HK-2 (cell line): ENCODE measurements at regions not wholly inside any gene's neighbourhood (a gene's known extent, or its start where the extent isn't known, plus 50 kb on each side); places are given as distances from the start of the nearest gene placed in this dataset.
"Not testable (repeated sequence)": the region's sequence is repeated elsewhere in the genome, so short reads cannot be mapped to it uniquely, and the experiment has no call there.

ENCODE experiments used
- DNase-seq: peaks from one replicate; pipeline ENCODE4 v3.0.0-alpha.2; 2018; ENCODE audit not compliant: unreplicated experiment

DNA sequence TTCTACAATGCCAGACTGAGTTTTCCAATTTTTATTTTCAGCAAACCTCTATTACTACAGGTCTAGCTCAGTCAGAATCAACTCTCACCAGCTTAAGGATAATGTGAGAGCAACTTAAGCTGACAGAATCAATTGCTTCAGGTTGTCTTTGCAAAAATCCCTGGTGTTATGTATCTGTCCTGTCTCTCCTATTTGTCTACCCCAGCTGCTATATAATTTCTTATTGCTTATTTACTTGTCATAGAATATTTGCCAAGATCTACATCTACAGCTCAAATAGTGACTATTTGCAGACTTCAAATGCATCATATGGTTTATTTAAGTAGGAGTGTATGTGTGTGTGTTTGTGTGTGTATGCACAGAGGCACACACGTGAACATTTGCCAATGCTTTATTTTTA, 54.1 kb downstream of the FOXG1 start:
- no peak for DNase-seq

DNA sequence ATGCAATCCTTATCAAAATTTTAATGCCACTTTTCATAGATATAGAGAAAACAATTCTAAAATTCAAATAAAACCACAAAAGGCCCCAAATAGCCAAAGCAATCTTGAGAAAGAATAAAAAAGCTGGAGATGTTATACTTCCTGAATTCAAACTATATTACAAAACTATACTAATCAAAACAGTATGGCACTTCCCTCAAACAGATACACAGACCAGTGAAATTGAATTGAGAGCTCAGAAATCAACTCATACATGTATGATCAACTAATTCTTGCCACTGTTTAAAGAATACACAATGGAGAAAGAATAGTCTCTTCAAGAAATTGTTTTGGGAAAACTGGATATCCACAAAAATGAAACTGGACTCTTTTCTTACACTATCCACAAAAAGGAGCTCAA, 55.4 kb downstream of the FOXG1 start:
- DNase-seq = no peak

DNA sequence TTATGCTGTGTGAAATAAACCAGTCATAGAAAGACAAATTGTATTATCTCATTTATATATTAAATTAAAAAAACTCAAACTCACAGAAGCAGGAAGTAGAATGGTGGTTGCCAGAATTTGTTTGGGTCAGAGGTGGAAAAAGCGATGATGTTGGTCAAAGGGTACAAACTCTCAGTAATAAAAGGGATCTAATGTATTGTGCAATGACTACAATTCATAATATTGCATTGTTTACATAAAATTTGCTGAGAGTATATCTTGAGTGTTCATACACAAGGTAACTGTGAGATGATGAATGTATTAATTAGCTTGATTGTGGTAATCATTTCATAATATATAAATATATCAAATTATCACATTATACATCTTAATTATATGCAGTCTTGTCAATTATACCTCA, 56.7 kb downstream of the FOXG1 start:
- no peak for DNase-seq

DNA sequence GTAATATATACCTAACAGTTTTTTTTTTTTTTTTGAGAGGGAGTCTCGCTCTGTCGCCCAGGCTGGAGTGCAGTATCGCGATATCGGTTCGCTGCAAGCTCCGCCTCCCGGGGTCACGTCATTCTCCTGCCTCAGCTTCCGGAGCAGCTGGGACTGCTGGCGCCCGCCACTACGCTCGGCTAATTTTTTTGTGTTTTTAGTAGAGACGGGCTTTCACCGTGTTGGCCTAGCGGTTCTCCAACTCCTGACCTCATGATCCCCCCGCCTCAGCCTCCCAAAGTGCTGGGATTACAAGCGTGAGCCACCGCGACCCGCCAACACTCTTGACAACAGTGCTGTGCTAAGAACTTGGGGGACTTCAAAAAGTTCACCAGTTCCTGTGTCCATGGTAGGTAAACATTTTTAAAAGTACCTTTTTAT, 63.5 kb downstream of the FOXG1 start:
- no peak for DNase-seq

DNA sequence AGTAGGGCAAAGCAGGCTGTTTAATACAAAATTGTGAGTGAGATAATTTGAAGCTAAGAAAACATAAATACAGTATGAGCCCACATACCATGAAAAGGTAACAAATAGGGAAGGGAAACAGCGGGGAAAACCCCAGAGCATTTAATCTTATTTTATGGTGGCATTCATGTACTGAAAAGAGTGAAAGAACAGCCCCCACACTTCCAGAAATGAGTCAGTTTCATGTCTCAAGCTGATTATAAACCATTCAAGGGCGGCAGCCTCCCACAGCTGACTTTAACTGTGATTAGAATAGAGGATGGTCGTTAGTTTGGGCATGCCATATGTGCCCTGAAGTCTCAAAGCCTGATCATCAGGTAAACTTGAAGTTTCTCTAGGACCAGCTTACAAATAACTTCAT, 64.5 kb downstream of the FOXG1 start:
- DNase-seq = no peak

DNA sequence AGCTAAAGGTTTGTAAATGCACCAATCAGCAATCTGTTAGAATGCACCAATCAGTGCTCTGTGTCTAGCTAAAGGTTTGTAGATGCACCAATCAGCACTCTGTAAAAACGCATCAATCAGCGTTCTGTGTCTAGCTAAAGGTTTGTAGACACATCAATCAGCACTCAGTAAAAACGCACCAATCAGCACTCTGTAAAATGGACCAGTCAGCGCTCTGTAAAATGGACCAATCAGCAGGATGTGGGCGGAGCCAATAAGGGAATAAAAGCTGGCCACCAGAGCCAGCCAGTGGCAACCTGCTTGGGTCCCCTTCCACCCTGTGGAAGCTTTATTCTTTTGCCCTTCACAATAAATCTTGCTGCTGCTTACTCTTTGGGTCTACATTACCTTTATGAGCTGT, 76.0 kb downstream of the FOXG1 start:
- DNase-seq = not testable (repeated sequence)

DNA sequence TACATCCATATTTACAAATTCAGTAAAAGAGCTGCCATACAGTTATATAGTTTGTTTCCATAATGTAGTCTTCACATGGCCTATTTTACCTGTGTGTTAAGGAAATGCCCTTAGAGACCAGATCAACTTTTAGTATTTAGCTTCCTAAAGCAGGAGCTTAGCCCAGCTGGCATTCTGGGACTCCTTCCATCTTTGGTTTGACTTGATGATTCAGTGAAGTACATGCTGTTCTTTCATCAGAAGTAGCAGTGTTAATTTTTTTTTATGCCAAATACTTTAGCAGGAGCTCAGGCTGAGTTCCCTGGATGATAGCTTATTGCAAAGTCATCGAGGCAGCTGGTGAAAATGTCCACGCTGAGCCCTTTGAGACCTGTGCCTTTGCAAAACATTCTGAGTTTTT, 101.0 kb downstream of the FOXG1 start:
- no peak for DNase-seq

DNA sequence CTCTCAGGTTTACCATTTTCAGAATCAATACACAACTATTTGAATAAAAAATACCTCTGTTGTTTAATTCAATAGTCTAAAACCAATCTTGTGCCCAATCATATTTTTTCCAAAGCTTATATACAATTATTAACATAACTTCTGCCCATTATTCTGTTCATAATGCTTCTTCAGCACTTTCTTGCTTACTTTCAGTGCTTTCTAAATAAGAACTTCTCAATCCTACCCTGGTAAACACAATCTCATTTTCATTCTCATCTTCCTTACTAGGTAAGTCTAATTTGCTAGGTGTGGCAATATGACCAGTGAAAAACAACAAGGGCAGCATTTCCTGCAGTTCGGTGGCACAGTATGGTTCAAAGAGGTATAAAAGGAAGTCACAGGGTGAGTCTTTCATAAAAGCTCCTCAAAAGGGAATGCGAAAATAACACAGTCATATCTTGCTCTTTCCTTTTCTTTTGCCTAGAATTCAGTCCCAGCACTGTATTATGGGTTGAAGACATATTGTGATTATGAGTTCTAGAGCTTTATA, 103.5 kb downstream of the FOXG1 start:
- no peak for DNase-seq

DNA sequence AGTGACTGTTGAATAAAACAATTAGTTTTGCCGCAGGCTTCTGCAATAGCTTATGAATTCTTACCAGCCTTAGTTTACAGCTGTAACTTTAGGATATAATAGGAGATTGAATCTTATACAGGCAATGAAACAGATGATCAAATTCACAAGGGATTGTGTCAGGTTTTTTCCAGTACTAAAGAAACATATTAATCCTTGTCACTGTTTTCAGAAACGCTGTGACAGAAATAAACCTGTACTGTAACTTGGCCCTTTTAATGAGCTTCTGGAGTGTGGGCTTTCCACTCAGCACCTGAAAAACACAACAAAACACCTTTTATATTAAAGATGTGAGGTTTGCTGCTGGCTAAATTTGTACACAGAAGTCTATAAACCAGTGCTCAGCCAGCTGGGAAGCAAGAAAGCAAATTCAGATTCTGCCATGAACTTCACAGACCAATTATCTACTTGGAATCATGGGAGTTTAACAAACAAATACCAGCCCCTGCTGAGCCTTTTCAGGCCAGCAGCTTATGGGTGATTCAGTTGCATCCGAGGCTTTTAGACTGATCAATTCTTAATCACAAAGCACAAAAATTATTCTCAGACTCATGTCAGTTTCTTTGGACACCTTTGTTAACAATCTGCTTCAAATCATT, 109.5 kb downstream of the FOXG1 start:
- no peak for DNase-seq

DNA sequence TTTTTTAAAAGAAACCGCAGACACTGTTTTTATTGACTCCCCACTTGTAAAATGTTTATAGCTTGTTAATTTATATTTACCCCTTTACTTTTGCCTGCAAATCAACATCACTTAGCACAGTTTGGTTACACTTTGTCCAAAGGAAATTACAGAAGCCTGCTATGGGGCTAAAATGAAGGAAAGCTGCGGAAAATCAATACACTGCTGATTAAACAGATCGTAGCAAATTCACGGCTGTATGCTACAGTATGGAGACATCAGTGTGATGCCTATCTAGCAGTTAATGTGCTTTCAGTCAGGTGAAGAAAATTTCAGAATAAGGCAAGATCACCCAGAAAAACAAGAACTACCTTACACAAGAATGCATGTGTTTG, 110.0 kb downstream of the FOXG1 start:
- DNase-seq = no peak

DNA sequence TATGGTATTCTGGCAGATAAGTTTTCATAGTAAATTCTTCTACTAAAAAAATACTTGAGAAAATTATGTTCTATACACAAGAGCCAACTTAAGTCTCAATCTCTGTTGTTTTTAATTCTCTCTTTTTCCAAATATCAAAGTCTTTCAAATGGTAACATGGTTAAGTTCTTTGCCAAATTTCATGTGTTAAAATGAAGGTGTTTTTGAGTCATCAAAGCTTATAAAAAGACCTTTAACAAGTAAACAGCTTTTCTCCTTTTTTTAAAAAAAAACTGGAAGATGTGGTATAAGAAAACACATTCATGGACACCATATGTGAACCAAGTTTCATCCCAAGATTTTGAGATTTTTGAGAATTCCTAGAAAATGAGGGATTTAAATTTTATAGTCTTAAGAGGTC, 111.3 kb downstream of the FOXG1 start:
- no peak for DNase-seq

DNA sequence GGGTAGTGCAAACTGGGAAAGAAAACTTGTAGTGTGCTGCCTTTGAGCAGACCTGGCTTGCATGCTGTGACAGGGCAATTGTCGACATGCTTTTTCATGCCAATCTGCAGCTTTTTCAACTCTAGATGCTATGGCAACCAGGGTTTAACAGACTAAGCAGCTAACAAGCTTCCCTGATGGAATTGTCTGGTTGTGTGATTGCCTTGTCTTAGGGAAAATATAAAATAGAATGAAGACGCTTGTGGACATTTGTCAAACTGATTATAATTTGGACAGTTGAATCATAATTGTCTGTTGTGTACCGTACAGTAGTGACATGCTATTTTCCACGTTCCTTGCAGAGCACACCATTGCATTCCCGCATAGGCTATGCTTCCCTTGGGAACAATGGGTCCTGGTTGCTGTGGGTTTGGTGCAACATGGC, 113.0 kb downstream of the FOXG1 start:
- DNase-seq = no peak

DNA sequence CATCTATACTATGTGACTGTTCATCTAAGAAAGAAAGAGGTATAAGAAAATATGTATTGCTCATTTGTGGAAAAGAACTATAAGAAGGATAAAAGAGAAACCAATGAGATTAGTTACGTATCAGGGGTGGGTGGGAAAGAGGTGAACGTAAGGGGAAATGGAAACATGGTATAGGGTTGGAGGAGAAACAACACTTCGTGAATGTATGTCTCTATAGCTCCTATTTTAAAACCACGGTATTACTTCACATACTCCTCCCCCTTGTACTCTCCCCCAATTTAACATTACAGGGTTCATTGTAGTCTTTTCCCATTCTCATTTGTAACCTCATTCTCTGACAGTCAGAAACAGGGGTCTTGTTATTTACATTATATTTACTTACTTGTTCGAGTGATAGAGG, 120.4 kb downstream of the FOXG1 start:
- no peak for DNase-seq

DNA sequence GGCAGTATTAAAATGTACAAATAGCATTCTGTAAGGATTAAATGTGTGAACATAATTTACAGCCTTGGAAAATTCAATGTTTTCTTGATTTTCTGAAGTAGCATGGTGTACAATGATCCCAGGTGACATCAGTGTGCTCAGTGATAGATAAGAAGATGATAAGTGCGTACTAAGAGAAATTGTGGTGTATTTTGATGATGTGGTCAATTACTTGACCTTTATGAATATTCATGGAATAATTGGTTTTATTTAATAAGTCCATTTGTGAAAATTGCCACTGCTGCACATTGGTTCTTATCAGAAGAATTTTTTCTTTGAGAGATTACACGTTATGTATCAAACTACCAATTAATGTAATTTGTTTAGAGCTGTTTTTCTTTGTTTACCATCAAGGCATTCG, 128.8 kb downstream of the FOXG1 start:
- DNase-seq = no peak

DNA sequence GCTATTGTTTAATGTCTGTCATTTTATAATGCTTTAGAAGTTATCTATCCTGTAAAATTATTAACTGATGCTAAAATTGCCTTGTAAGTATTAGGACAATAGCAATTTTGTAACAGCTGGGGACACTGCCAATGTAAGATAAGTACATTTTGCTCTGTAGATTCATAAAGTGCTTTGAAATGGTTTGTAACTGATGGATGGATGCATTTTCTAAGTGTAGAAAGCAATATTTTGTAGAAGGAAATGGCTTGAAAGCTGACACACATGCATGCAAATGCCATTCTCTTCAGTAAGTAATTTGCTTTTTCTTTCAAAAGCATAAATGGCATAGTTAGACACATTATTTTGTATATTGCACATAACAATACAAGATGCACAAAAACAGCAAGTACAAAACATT, 129.8 kb downstream of the FOXG1 start:
- no peak for DNase-seq

DNA sequence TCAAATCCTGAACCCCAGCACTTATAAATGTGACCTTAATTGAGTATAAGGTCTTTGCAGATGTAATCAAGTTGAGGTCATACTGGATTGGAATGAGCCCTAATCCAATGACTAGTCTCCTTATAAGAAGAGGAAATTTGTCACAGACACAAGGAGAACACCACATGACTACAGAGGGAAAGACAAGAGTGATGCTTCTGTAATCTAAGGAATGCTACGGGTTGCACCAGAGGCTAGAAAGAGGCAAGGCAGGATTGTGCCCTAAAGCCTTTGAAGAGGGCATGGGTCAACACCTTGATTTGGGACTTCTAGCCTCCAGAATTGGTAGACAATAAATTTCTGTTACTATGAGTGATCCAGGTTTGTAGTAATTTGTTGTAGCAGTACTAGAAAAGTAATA, 135.0 kb downstream of the FOXG1 start:
- DNase-seq = no peak

DNA sequence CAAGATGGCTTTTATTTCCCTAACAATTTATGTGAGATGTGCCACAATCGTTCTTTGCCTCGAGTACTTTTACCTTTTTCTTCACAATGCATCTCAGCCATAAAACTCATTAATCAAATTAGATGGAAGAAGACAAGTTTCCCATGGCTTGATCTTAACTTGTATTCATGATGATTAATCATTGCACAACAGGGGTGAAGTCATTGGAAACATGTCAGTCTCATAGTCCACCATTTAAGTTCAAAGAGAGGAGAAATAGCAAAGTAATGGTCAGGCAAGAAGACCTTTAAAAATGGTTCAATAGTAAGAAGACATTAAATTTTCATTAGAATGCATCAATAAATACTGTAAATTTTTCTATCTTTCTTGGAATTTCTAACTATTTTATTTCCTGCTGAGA, 136.3 kb downstream of the FOXG1 start:
- no peak for DNase-seq

DNA sequence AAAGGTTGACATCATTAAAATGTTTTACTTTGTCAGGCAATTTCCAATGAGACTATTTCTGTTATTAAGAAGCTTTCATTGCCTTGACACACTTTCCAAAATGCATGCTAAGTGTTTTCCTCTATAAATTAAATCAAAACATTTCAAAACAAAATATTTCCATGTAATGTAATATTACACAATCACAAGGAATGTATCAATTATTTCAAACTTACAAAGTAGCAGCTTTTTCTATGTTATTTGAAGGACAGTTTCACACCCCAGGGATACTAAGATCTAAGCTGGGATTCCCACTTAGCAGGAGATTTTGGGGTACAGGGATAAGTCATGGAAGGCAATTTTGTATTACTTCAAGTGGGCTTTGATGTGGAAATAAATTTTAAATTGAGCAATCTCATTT, 144.9 kb downstream of the FOXG1 start:
- DNase-seq = no peak

DNA sequence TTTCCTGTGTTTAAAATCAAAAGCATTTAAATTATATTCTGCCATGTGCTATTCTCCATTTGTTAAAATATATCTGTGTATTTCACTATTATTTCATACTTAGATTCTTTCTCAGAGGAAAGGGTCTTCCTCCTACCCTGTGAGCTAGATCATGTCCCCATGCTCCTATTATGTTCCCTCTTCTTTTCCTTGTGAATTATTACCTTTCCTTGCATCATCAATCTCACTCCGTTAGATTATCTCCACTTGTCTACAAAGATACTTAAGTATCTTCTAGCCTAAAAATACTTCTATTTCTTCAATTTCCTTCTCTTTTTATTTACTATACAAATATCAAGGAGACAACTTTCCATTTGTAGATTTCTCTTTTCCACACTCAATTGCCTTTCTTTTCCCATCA, 146.5 kb downstream of the FOXG1 start:
- DNase-seq = no peak

DNA sequence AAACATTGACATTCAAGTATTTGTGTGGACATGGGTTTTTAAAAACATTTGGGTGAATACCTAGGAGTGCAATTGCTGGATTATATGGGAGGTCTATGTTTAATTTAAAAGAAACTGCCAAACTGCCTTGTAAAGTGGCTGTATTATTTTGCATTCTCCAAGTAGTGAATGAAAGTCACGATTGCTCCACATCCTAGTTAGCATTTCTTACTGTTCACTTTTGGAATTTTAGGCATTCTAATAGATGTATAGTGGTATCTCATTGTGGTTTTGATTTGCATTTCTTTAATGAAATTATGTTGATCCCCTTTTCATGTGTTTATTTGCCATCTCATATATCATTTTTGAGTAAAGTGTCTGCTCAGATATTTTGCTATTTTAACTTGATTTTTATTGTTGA, 159.5 kb downstream of the FOXG1 start:
- no peak for DNase-seq

DNA sequence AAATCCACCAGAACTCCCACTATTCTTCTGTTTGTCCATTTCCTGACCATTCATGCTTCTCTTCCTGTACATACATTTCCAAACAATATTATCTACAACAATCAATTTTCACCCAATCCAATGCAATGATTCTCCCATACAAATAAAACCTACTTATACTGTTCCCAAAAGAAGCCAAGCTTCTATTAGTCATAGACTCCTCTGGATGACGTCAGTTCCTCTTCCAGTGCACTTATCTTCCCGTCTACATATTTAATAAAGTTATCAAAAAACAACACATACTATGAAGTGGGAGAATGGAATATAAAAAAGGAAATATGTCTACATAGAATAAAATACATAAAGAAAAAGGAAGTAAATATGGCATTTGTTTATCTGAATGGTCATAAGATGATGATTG, 165.4 kb downstream of the FOXG1 start:
- no peak for DNase-seq

DNA sequence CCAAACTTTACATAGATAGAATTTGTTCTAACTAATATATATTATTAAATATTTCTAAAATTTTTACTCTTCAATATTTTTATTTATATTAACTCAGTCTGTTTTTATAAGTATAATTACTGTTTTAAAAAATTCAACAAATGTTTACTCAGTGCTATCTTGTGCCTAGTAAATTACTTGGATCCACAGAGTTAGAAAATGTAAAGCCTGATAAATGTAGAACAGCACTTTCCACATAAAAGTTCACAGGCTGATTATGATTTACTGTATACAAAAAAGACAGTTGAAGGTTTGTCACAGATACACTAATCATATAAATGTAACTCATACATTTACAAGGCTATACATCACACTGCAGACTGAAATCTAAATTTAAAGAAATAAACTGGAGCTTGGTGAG, 170.0 kb downstream of the FOXG1 start:
- no peak for DNase-seq

DNA sequence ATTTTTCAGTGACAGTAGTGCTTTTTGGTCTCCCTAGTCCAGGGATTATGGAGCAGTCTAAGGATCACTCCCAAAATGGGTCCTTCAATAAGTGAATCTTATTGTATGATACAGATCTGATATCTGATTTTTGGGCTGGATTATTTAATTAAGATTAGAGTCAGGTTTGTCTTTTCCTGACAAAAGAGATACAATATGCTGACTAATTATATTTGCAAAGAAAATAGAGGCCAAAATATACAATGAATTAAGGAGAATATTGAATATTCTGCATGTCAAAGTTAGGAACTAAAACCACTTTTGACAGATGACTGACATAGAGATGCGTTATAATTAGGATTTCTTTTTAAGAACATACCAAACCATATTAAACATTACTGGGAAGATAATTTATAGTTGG, 175.2 kb downstream of the FOXG1 start:
- DNase-seq = no peak

DNA sequence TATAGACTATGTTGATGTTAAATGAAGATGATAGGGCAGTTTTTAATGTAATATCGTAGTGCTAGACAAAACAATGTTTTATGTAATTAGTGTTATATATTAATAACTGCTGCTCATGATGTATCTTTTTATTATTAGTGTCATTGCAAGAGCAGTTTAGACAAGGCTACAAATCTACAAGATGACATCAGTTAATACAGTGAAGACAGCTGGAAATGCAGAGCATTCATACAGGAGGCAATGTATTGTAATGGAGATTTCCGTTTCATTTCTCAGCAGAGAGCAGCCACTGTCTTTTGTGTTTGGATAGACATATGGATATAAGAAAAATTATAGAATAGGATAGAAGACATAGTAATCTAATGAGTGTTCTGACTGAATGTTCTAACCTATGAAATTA, 178.0 kb downstream of the FOXG1 start:
- no peak for DNase-seq
